SK-MEL-5 (cell line): ENCODE measurements at regions not wholly inside any gene's neighbourhood (a gene's known extent, or its start where the extent isn't known, plus 50 kb on each side); places are given as distances from the start of the nearest gene placed in this dataset.

ENCODE experiments used
- DNase-seq: peaks from one replicate; pipeline ENCODE4 v3.0.0-alpha.2; 2016; ENCODE audit warnings: low read depth, low spot score
- in situ Hi-C: cut with HindIII; loops from 2 replicates; pipeline ENCODE4 v1.10.0; 2016; ENCODE audit warnings: low sequenced_read_pairs, high pct_unique_total_duplicates, low pct_unique_long_range_greater_than_20kb

DNA sequence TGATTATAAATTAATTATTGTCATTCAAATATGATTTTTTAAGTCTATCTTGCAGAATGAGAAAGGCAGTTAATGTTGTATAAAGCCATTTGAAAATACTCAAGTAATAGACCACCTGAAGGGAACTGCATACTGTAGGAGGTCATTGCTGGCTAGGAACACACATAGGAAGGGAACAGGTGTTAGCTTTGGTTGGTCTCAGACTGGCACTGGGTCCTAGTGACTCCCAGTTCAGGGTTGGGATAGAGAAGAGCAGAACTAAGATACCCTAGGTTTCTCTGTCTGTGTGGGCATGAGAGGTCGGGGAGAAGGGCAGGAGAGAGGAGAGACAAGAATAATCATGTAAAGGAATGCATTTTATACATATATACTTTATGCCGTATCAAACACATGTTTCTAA, 559.0 kb upstream of the GOLIM4 start:
- in situ Hi-C loops, result no loop called here
- DNase-seq, result no peak

DNA sequence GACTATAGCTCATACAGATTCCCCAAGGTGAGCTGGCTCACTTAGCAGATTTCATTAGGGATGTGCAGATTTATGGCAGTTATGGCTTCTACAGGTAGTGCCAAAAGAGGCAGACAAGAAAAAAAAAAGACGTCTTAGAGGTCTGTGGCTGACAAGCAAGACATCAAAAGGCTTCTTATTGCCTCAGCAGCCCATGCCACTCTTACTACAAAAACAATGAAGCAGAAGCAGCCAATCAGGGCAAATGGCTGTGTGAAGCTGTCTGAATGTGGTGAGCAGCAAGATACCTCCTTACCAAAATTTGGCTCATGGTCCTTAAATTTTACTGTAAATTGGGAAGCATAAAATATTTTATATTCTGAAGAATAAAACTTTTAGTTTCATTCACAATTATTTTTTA, 557.5 kb upstream of the GOLIM4 start:
- in situ Hi-C loops, result no loop called here

DNA sequence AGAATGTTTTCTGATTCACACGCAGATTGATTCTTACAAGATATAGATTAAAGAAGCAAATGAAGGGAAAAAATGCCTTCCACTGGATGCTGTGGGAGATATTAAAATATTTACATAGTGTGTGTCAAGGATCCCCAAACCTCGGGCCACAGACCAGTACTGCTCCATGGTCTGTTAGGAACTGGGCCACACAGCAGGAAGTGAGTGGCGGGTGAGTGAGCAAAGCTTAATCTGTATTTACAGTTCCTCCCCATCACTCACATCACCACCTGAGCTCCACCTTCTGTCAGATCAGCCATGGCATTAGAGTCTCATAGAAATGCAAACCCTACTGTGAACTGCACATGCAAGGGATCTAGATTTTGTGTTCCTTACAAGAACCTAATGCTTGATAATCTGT, 552.6 kb upstream of the GOLIM4 start:
- in situ Hi-C loops, result no loop called here
- DNase-seq, result no peak

More for the DNA sequence above, 557.5 kb upstream of the GOLIM4 start:
- DNase-seq, result no peak

DNA sequence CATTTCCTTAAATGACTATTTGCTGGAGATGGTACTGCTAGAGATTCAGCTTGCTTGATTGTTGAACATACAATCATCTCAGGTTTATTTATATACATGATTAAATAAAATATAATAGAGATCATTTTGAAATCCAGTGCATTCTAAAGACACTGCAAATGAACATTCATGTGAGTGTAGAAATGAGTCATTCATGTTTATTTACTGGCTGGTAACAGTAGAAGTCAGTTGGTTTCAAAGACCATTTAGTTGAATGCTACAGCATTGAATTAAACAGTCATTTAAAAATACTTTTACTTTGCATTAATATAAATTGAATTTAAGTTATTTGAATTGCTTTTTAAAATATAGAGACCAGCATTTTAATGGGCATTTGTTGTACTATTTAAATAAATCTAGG, 551.9 kb upstream of the GOLIM4 start:
- in situ Hi-C loops, result no loop called here
- no peak for DNase-seq

DNA sequence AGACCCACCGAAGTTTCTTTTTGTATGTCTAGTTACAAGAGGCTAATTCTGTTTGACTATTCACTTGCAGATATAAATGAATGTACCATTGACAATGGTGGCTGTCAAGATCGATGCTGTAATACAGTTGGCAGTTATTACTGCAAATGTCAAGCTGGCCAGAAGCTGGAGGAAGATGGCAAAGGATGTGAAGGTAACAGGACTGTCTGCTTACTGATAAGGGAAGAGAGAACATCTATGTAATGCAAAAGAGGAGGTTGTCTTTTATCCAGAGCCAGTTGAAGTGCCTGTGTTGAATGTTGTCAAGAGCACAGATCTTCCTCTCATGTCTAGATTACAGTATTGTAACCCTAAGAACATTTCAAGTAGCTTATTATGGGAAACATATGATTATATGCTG, 549.5 kb upstream of the GOLIM4 start:
- no peak for DNase-seq
- in situ Hi-C loops, result no loop called here

DNA sequence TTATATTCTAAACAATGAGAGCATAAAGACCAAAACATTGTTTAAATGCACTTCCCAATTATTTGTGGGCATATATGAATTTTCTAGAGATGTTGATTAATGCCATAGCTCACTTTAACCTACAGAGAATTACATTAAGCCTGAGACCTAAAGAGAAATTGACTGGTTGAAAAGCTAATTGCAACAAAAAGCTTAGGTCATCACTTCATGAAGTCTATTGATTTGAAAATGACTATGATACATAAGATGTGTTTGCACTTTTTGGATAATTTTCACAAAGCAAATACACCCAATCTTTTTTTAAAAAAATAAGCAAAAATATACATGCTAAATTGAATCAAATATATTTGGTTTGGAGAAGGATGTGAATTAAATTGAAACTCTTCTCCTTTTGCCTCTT, 532.8 kb upstream of the GOLIM4 start:
- no peak for DNase-seq
- in situ Hi-C loops, result no loop called here

DNA sequence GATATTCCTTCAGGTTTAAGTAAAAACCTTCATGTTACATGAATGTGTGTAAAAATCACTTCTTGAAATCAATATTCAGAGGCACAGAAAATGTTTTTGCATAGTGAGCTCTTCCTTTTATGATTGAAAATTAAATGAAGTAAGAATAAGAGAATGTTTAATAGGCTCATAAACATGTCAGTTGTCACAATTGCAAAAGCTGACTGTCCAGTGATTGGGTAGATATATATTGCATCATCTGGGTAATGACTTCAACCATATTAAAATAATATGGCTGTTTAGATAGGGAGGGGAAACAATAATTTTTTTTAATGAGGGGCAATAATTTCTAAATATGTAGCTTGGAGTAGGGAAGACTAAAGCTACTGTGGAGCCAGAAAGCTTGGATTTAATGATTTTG, 529.8 kb upstream of the GOLIM4 start:
- DNase-seq, result no peak
- in situ Hi-C loops, result no loop called here

DNA sequence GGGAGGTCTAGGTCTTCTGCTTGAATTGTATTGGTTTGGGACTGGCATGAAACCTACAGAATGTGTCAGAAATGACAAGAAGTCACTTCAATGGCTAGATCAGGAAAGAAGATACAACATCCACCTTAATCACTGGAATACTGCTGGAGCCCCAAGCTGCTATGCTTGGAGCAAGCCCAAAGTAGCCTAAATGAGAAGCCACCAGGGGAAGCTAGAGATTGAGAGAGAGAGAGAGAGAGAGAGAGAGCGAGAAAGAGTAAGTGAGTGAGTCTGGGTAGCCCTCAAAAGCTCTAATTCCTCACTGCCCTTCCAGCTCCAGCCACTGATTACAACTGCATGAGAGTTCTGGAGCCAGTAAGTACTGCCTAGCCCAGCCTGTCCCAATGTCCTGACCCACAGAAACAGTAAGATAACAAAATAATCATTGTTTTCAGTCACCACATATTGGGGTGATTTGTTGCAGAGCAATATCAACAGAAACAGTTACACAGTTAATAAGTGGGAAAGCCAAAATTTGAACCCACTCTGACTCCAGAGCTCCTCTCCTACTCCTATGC, 529.2 kb upstream of the GOLIM4 start:
- in situ Hi-C loops, result no loop called here
- no peak for DNase-seq

DNA sequence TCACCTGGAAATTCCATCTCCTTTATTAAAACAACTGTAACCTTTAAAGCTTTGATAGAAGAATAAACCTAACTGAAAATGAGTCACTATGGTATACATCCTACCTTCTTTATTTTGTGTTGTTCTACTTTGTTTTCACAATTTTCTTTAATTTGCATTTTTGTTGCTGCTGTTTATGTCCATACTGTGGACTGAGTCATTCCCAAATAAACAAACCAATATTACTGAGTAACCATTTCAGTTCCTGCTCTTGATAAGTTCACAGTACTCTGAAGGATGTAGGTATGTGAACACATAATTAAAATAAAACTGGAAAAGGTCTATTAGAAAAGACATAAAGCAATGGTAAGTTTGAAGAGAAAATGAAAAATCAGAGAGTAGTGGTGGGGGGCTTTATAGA, 528.5 kb upstream of the GOLIM4 start:
- DNase-seq, result no peak
- in situ Hi-C loops, result no loop called here

DNA sequence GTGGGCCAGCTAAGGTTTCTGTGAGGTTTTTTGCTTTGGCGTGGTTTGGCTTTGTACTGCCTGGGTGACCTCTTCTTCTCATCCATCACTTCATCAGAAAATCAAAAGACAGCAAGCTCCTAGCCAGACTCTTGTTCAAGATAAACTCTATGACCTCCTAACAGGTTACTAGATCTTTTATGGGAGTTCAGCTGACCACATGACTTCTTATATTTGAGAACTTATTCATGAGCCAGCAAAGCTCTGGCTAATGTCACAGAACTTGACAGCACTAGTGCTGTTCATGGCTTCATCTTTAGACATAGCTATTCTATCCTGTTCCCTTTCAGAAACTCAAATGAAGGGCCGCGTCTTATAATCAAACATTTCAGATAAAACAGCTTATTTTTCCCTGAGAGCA, 527.1 kb upstream of the GOLIM4 start:
- DNase-seq, result no peak
- in situ Hi-C loops, result no loop called here

DNA sequence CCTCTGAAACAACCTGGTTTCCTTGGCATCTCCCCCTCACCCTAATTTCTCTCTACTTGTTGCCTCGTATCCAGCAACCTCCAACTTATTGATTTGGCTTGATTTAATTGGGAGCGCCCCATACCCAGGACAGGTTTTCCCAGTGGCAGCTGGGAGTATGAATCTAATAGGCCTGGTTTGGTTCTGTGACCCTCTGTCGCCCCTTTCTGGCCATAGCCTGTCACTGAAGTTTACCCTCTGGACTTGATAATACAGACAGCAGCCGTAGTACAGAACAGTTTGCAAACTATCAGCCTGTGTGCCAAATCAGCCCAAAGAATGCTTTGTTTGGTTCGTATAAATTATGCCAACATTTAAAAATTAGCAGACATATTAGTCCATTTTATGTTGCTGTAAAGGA, 525.1 kb upstream of the GOLIM4 start:
- in situ Hi-C loops, result no loop called here
- DNase-seq, result peak; percentile 83

DNA sequence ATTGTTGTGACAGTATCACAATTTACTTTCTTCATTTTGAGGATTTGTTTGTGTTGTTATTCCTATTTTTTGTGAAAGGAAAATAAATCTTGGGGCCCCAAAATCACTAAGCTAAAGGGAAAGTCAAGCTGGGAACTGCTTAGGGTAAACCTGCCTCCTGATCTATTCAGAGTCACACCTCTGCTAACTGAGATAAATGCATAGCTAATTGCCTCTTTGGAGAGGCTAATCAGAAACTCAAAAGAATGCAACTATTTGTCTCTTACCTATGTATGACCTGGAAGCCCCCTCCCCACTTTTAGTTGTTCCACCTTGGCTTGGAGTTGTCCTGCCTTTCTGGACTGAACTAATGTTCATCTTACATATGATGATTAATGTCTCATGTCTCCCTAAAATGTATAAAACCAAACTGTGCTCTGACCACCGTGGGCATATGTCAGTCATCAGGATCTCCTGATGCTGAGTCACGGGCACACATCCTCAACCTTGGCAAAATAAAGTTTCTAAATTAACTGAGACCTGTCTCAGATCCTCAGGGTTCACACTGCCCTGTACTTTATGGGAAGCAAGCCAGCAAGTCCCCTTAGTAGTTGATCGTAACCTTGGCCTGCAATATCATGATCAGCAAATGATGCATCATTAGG, 523.2 kb upstream of the GOLIM4 start:
- in situ Hi-C loops, result no loop called here
- DNase-seq, result no peak

DNA sequence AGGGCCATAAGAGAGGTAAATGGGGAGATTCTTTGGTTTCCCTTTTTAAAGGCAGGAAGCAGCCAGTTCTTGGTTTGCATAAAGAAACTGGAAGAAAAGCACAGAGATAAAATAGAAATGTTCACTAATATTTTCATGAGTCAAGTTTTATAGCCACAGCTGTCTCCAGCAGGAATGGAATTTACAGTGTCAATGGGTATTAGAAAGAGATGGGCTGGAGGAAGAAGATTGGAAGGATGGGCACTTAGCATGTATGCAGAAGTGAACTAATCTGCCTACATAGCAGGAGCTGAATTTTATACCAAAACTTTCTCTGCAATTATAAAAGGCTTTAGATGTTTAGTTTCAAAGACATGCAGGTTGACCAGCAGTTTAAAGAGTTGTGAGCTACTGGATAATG, 521.9 kb upstream of the GOLIM4 start:
- in situ Hi-C loops, result no loop called here

DNA sequence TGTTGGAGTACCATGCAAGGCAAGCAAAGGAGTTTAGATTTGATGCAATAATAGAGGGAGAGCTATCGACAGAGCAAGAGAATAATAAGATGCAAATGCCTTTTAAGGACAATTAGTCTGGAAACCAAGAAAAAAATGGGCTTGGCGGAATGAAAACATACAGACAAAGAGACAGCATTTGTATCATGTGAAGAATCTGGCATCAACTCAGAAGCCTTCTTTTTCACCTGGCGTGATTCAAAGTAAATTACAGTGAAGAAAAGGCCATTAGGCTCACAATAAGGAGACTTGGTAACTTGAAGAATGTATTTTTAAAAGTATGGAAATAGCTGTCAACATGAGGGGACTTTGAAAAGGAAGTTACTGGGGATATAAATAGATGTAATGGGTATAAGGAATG, 521.2 kb upstream of the GOLIM4 start:
- no peak for DNase-seq
- in situ Hi-C loops, result no loop called here

More for the DNA sequence above, 521.9 kb upstream of the GOLIM4 start:
- no peak for DNase-seq

DNA sequence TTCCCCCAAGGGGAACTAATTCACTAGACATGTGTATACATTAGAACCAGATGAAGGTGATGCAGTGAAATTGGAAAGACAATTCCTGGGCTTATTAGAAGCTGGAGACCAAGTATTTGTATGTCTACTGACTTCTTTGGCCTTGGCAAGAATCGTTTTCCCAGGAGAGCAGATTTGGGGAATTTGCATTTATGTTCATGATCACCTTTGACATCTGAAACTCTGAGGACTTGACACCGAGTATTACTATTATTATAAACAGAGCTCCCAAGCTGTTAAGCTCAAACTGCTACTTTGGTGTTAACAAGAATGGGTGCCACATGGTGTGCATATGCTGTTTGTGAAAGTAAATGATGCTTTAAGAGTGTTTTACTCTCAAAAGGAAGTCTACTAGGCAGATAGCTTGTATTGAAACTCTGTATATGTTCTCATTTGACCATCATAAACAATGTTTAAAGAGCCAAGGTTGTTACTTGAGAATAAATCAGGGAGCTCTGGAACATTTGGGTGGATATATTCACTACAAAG, 519.8 kb upstream of the GOLIM4 start:
- in situ Hi-C loops, result no loop called here

DNA sequence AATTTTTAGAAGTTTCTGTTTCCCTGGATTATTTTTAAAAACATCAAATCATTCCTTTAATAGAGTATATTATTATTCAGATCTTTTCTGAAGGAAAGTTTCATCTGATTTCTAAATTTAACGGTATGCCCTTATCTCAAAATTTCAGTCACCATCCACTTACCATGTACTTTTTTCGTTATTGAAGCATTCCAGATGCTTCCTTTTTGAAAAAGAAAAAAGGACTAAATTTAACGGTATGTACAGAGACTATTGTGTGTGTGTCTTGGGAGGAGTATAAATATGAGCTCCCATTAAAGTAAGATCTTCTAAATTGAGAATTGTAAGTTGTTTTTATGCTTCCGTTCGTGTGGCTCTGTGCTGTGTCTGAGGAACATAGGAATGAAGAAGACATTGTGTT, 517.4 kb upstream of the GOLIM4 start:
- in situ Hi-C loops, result no loop called here
- DNase-seq, result no peak

More for the DNA sequence above, 519.8 kb upstream of the GOLIM4 start:
- DNase-seq, result no peak

DNA sequence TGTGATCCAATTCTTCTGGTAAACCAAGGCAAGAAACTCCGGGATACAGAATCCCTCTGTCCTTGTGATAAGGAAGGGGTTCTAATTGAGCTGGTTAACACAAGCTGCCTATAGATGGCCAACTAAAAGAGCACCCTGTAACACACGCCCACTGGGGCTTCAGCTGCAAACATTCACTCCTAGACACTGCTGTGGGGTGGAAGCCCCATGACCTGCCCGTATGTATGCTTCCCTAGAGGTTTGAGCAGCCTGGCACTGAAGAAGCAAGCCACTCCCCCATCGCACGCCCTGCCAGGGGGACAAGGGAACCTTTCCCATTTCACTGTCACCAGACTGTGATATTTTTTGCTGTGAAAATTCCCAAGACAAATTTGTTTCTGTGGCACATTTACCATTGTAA, 516.9 kb upstream of the GOLIM4 start:
- in situ Hi-C loops, result no loop called here
- no peak for DNase-seq

DNA sequence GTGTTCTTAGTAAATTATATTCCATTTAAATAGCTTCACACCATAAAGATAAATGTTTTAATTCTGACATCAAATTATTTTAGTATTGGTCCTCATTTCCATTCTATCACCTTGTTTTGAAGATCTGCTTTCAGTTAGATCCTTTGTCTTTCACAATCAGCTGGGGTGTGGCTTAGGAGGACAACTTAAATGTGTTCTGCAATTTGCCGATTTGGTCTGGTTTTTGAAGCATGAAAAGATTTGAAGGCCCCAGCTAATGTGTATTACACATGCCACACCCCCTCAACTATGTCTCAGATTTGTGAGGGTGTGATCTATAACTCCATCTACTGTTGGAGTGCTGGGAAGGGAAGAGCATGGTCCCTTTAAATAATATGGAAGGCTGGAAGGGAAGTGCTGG, 516.1 kb upstream of the GOLIM4 start:
- no peak for DNase-seq
- in situ Hi-C loops, result no loop called here

DNA sequence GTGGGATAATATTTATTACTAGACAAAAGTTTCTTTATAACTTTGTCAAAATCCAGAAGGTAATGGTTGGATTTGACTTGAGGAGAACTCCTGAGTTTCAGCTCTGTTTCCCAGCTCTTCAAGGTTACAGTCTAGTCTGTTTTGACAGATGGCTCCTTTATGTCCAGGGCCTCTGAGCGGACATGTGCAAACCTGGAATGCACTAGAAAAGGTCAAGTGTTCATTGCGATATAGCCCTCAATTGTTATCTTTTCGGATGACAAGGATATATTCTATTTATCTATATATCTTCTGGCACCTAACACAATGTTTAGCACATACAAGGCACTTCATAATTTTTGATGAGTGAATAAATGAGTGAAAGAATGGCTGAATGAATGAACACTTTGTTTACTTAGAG, 513.2 kb upstream of the GOLIM4 start:
- peak; percentile 80 for DNase-seq
- in situ Hi-C loops, result no loop called here

DNA sequence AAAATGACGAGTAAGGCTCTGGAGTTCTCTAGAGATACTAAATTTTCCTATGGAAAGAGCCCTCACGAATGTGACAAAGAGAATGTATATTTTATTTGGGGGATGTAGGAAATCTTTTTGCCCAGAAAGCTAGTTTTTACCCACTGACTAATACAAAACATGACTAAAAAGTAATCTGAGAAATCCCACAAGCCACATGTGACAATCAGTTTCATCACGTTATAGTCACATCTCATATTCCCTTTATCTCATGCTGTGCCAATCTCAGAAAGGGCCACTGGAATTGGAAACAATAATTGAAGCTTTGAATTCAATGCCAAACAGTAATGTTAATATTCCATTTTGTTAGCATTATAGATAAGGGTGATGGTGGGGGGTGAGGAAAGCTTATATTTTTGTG, 509.0 kb upstream of the GOLIM4 start:
- no peak for DNase-seq
- in situ Hi-C loops, result no loop called here
